Ascending aorta (tissue), 2 donors: ENCODE measurements at regions not wholly inside any gene's neighbourhood (a gene's known extent, or its start where the extent isn't known, plus 50 kb on each side); places are given as distances from the start of the nearest gene placed in this dataset.

Source experiments
- DNase-seq, 2 donors: peaks; one replicate each; pipeline ENCODE4 v3.0.0-alpha.2; 2019; ENCODE audit warnings: low spot score in 2 of 2
- H3K27ac ChIP-seq, 2 donors: fragments of 200-600 bp; sonication (generic); one replicate each; pipeline ENCODE4 v1.5.1; 2016 to 2017; ENCODE audit warnings: mild to moderate bottlenecking in 1 of 2
- H3K27me3 ChIP-seq: fragments of 200-600 bp; sonication (generic); one replicate; pipeline ENCODE4 v1.5.1; 2017
- H3K36me3 ChIP-seq, 2 donors: fragments of 200-600 bp; sonication (generic); one replicate each; pipeline ENCODE4 v1.5.1; 2016
- H3K4me1 ChIP-seq, 2 donors: fragments of 200-600 bp; sonication (generic); one replicate each; pipeline ENCODE4 v1.5.1; 2016 to 2017; ENCODE audit warnings: mild to moderate bottlenecking in 1 of 2
- H3K4me3 ChIP-seq, 2 donors: fragments of 200-600 bp; sonication (generic); one replicate each; pipeline ENCODE4 v1.5.1; 2016 to 2017; ENCODE audit warnings: mild to moderate bottlenecking in 1 of 2
- H3K9me3 ChIP-seq, 2 donors: fragments of 200-600 bp; sonication (generic); one replicate each; pipeline ENCODE4 v1.5.1; 2016
- intact Hi-C: fragments of 100-400 bp; cut with DNase I; formaldehyde crosslinking; loops from one replicate; pipeline ENCODE4 v1.15.1; 2023
- TF ChIP-seq, protein P1 (sequence below), 3 experiments: fragments of 200-600 bp in 2 of 3; fragments of 450-650 bp in 1 of 3; sonication (generic) in 2 of 3; IDR thresholded peaks; one replicate each; pipeline ENCODE4 v1.5.1; 2016 to 2019; ENCODE audit warnings: antibody characterized with exemption in 3 of 3, mild to moderate bottlenecking in 1 of 3, moderate library complexity in 1 of 3

DNA sequence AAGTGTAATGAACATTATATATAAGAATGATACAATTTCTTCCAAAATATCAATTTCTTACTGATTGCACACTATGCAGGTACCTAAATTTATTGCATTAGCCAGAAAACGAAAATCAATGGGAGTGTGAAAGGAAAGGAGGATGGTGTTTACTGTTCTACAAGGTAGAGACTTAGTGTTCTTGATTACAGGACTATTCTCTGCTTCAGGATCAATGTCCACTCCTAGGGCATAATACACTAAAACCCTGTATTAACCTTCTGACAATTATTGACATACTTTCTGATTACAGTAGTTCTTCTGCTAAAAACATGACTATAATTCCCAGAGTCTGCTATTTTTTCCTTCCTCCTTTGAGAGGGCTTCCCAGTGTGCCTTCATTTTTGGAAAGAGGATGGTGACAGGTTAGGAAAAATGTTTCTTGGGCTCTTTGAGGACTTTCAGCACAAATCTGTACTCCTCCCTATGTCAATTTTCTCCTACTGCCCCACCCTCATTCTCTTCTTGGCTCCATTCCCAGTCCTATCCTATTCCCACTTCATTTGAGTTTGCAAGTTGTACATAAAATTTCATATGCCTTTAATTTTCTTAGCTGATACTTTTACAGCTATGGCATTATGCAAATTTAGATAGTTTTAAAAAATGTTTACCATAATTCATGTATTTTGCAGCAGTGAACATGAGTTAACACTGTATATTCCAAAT lies 278.9 kb downstream of the CENPW start:
- Histone ChIP-seq H3K27ac (no peak overlapping the region), H3K4me1 (no peaks in the 10 kb centered on the region), H3K4me3 (no peak overlapping the region), H3K27me3 (no peaks in the 10 kb centered on the region), H3K36me3 (no peaks in the 10 kb centered on the region), H3K9me3 (no peaks in the 10 kb centered on the region)
- intact Hi-C loops = no loop called here
- DNase-seq = no peak
- TF ChIP-seq, protein P1, sequence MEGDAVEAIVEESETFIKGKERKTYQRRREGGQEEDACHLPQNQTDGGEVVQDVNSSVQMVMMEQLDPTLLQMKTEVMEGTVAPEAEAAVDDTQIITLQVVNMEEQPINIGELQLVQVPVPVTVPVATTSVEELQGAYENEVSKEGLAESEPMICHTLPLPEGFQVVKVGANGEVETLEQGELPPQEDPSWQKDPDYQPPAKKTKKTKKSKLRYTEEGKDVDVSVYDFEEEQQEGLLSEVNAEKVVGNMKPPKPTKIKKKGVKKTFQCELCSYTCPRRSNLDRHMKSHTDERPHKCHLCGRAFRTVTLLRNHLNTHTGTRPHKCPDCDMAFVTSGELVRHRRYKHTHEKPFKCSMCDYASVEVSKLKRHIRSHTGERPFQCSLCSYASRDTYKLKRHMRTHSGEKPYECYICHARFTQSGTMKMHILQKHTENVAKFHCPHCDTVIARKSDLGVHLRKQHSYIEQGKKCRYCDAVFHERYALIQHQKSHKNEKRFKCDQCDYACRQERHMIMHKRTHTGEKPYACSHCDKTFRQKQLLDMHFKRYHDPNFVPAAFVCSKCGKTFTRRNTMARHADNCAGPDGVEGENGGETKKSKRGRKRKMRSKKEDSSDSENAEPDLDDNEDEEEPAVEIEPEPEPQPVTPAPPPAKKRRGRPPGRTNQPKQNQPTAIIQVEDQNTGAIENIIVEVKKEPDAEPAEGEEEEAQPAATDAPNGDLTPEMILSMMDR (IDR thresholded peaks at IDR 0.05) = no peak

DNA sequence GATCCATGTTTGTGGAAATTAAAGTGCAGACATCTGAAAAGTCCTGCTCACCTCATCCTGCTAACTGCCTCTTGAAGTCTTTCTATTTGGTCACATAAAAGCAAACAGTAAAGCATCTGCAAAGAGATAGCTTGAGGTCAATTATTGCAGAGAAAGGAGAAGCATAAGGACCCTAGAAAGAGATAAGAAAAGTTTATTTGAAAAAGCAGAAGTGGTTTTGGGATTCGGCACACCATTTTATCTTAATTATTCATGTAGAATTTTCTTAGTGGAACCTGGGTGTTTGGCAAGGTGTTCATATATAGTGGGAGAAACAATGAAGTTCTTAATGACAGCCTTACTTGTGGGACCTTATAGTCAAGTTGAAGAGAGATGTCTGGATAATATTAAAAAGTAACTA lies 280.8 kb downstream of the CENPW start:
- no peaks in the 10 kb centered on the region for H3K36me3 ChIP-seq
- no peaks in the 10 kb centered on the region for H3K27me3 ChIP-seq
- H3K4me1 ChIP-seq = no peaks in the 10 kb centered on the region
- H3K27ac ChIP-seq = no peak overlapping the region
- H3K4me3 ChIP-seq = no peak overlapping the region
- H3K9me3 ChIP-seq = no peaks in the 10 kb centered on the region
- intact Hi-C loops = no loop called here
- TF ChIP-seq, protein P1 (IDR thresholded peaks at IDR 0.05) = no peak
- no peak for DNase-seq

DNA sequence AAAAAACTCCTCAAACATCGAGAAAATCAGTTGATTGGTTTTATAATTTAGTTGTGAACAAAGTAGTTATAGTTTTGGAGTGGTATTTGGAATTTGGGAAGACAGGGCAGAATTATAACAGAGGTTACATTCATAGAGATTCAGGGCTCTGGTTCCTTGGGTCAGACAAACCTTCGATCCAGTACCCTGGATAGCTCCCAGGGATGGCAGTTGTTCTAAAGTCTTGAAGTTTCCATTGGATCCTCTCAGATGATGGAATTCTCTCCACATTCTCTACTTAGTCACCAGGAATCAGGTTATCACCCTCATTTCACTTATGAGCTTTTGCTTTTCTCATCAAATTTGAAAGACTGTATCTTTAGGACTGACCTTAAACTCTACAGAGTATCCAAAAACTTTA lies 285.1 kb downstream of the CENPW start:
- TF ChIP-seq, protein P1 (IDR thresholded peaks at IDR 0.05) = no peak
- H3K36me3 ChIP-seq = no peaks in the 10 kb centered on the region
- H3K4me3 ChIP-seq = no peak overlapping the region
- no peaks in the 10 kb centered on the region for H3K27me3 ChIP-seq
- H3K9me3 ChIP-seq = no peaks in the 10 kb centered on the region
- no peak overlapping the region for H3K27ac ChIP-seq
- no peak for DNase-seq
- H3K4me1 ChIP-seq = no peaks in the 10 kb centered on the region
- intact Hi-C loops = no loop called here

DNA sequence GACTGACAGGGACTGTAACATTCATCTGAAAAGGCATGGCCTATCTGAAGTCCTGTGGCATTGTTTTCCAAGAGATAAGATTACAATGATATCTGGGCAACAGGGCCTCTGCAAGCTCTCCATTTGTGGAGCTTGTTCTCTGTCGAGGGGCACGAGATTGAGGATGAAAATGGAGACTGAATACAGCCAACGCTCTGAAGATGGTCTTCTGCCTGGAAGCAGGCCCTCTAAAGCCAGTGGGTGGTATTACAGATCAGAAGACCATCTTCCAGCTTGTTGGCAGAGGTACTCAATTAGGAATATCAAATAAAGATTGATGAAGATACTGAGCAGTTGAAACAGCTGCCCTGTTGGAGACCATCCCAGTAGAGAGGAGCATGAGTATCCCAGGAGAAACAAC lies 288.2 kb downstream of the CENPW start:
- Histone ChIP-seq H3K4me3 (no peak overlapping the region), H3K4me1 (no peaks in the 10 kb centered on the region), H3K27ac (no peak overlapping the region), H3K9me3 (no peaks in the 10 kb centered on the region), H3K27me3 (no peaks in the 10 kb centered on the region), H3K36me3 (no peaks in the 10 kb centered on the region)
- TF ChIP-seq, protein P1 (IDR thresholded peaks at IDR 0.05) = no peak
- intact Hi-C loops = no loop called here
- no peak for DNase-seq

DNA sequence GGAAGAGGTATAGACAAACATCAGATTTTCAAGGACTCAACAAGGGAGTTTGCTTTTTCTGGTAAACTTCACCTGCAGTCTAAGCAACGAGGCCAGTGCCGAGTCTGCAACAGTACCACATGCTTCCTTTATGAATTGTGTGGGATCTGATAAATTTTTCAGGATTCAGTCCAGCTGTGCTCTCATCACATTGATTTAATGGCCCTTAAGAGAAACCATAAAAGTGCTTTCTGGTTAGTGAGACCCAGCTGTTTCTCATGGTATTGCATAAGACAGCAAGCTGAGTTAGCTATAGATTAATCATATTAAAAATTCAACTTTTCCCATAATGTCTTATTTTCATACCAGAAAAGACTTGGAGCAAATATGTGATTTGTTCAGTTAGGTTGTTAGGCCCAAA lies 291.4 kb downstream of the CENPW start:
- DNase-seq = no peak
- Histone ChIP-seq H3K9me3 (no peaks in the 10 kb centered on the region), H3K27me3 (no peaks in the 10 kb centered on the region), H3K4me1 (no peaks in the 10 kb centered on the region), H3K27ac (no peak overlapping the region), H3K36me3 (no peaks in the 10 kb centered on the region), H3K4me3 (no peak overlapping the region)
- intact Hi-C loops = no loop called here
- TF ChIP-seq, protein P1 (IDR thresholded peaks at IDR 0.05) = no peak

DNA sequence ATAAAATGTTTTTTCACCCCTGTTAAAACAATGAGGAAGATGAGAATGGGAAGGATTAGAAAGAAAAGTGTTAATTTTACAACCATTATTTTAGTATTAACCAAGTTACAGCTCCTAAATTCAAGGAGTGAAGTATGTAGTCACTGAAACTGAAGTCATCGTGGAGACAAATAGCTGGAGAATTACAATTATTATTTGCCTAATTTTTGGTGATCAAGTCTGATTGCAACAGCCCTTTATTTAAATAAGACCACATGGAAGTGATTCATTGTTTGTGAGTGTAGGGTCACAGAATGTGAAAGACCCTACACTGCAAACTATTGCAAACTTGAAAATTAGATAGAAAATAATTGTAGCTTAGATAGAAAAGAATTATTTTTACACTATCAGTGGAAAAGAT lies 292.4 kb downstream of the CENPW start:
- DNase-seq = no peak
- Histone ChIP-seq H3K27ac (no peak overlapping the region), H3K9me3 (no peaks in the 10 kb centered on the region), H3K36me3 (no peaks in the 10 kb centered on the region), H3K27me3 (no peaks in the 10 kb centered on the region), H3K4me3 (no peak overlapping the region), H3K4me1 (no peaks in the 10 kb centered on the region)
- intact Hi-C loops = no loop called here
- TF ChIP-seq, protein P1 (IDR thresholded peaks at IDR 0.05) = no peak
